Mammary epithelial cell (primary cell): ENCODE measurements at regions not wholly inside any gene's neighbourhood (a gene's known extent, or its start where the extent isn't known, plus 50 kb on each side); places are given as distances from the start of the nearest gene placed in this dataset.
"Not testable (repeated sequence)": the region's sequence is repeated elsewhere in the genome, so short reads cannot be mapped to it uniquely, and the experiment has no call there.

ENCODE experiments used
- EZH2 ChIP-seq: IDR thresholded peaks from 2 replicates; pipeline ENCODE4 v1.6.1; 2012; ENCODE audit warnings: low read length, inconsistent platforms, borderline replicate concordance
- TF ChIP-seq, protein P1 (sequence below), 2 donors: IDR thresholded peaks in 1 of 2; conservative IDR thresholded peaks in 1 of 2; 2 replicates each; pipeline ENCODE4 v1.5.1; 2011 to 2012; ENCODE audit warnings: inconsistent platforms in 2 of 2, low read length in 2 of 2, mild to moderate bottlenecking in 2 of 2, control low read depth in 1 of 2, low read depth in 1 of 2; ENCODE audit not compliant: insufficient read depth in 1 of 2; ENCODE audit errors: extremely low read depth in 1 of 2

DNA sequence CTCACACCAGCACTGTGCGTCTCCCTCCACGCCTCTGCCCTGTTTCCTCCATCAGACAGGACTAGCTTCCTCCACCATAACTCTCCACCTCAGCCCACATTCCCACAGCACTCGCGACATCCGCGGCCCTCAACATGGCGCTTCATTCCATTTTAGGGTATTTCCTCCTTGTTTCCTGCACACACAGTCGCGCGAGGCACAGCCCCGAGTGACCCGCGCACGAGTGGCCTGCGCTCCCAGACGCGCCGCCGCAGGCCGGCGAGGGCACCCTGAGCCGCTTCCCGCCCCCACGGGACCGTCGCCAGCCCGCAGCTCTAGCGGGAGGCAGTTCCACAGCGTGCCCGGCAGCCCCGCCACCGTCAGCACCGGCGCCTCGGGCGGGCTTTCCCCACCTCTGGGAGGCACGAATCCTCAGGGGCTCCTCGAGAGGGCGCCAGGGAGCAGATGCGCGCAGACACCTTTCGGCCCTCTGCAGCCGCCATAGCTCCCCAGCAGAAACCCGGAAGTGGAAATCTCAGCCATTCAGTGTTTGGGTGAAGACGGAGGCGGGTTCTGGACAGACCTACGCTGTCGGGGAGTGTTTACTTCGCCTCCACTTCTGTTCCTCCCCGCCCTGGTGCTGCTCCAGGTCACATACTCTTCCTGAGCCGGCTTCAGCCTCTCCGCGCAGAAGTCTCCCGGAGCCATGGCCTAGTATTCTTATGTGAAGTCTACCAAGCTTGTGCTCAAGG lies 136.6 kb downstream of the FOXD4L6 start:
- TF ChIP-seq, protein P1, sequence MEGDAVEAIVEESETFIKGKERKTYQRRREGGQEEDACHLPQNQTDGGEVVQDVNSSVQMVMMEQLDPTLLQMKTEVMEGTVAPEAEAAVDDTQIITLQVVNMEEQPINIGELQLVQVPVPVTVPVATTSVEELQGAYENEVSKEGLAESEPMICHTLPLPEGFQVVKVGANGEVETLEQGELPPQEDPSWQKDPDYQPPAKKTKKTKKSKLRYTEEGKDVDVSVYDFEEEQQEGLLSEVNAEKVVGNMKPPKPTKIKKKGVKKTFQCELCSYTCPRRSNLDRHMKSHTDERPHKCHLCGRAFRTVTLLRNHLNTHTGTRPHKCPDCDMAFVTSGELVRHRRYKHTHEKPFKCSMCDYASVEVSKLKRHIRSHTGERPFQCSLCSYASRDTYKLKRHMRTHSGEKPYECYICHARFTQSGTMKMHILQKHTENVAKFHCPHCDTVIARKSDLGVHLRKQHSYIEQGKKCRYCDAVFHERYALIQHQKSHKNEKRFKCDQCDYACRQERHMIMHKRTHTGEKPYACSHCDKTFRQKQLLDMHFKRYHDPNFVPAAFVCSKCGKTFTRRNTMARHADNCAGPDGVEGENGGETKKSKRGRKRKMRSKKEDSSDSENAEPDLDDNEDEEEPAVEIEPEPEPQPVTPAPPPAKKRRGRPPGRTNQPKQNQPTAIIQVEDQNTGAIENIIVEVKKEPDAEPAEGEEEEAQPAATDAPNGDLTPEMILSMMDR (conservative IDR thresholded peaks at IDR 0.05 in 1 of 2, IDR thresholded peaks at IDR 0.05 in 1 of 2; ENCODE audit: extremely low read depth in 1 of 2, insufficient read depth in 1 of 2, low read depth in 1 of 2, low read length in 2 of 2): peak; percentile 63 to 89
- not testable (repeated sequence) for TF ChIP-seq EZH2
